ENCODE measurements at regions not wholly inside any gene's neighbourhood (a gene's known extent, or its start where the extent isn't known, plus 50 kb on each side); places are given as distances from the start of the nearest gene placed in this dataset.

DNA sequence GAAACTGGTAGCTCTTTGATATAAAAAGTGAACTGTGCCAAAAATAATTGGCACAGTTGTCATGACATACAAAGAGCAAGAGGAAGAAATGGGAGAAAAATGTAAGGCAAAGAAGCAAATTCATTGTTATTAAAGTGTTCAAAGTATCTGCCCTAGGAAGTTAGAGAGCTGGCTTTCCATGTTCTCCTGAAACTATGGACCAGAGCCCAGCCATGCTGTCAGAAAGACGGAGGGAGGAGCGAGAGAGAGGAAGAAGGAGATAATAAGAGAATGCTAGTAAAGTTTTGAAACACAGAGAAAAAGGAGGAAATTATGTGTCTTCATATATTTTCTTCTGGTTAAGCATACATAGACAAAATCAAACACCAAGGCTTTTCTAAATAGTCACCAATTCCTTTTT lies 78.1 kb upstream of the PELI2 start:
- H3K4me3 ChIP-seq (ENCODE audit: control insufficient read depth, low read depth, low read length) = no peak overlapping the region
- TF ChIP-seq, protein P1, sequence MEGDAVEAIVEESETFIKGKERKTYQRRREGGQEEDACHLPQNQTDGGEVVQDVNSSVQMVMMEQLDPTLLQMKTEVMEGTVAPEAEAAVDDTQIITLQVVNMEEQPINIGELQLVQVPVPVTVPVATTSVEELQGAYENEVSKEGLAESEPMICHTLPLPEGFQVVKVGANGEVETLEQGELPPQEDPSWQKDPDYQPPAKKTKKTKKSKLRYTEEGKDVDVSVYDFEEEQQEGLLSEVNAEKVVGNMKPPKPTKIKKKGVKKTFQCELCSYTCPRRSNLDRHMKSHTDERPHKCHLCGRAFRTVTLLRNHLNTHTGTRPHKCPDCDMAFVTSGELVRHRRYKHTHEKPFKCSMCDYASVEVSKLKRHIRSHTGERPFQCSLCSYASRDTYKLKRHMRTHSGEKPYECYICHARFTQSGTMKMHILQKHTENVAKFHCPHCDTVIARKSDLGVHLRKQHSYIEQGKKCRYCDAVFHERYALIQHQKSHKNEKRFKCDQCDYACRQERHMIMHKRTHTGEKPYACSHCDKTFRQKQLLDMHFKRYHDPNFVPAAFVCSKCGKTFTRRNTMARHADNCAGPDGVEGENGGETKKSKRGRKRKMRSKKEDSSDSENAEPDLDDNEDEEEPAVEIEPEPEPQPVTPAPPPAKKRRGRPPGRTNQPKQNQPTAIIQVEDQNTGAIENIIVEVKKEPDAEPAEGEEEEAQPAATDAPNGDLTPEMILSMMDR (conservative IDR thresholded peaks at IDR 0.05; ENCODE audit: control insufficient read depth, insufficient read depth, low read depth, low read length) = no peak
- no peak for DNase-seq (ENCODE audit: low read depth)

DNA sequence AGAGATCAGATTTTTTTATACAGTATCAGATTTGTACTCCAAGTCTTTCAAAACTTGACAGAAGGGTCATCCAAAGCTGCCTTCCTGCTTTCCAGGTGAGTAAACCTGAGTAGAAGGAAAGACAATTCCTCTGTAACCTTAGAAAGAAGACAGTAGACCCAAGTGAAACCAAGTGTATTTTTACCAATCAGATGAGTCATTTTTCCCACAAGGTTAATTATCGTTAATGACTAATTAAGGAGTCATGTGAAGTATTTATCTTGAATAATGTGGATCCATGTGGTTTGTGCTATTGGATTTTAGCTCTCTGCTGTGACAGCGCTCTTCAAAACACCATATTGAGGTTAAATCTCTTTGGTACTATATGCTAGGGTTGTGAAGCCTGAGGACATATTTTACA lies 74.0 kb upstream of the PELI2 start:
- TF ChIP-seq, protein P1 (conservative IDR thresholded peaks at IDR 0.05; ENCODE audit: control insufficient read depth, insufficient read depth, low read depth, low read length) = no peak
- DNase-seq (ENCODE audit: low read depth) = no peak
- H3K4me3 ChIP-seq (ENCODE audit: control insufficient read depth, low read depth, low read length) = no peak overlapping the region

DNA sequence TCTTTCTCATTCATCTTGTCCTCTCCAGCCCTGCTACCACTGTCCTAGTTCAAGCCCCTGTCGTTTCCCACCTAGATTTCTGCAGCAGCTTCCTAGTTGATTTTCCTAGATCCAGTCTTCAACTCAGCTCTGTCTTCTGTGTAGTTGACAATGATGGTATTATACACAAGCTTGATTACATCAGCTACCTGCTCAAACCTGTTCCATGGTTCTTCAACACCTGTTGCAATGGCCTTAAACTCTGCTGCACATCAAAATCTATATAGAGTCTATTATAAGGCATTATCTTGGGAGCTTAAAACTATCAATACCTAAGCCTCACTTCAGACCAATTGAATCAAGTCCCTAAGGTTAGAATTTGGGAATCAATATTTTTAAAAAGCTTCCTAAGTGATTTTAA lies 71.7 kb upstream of the PELI2 start:
- H3K4me3 ChIP-seq (ENCODE audit: control insufficient read depth, low read depth, low read length) = no peak overlapping the region
- no peak for DNase-seq (ENCODE audit: low read depth)
- TF ChIP-seq, protein P1 (conservative IDR thresholded peaks at IDR 0.05; ENCODE audit: control insufficient read depth, insufficient read depth, low read depth, low read length) = no peak

DNA sequence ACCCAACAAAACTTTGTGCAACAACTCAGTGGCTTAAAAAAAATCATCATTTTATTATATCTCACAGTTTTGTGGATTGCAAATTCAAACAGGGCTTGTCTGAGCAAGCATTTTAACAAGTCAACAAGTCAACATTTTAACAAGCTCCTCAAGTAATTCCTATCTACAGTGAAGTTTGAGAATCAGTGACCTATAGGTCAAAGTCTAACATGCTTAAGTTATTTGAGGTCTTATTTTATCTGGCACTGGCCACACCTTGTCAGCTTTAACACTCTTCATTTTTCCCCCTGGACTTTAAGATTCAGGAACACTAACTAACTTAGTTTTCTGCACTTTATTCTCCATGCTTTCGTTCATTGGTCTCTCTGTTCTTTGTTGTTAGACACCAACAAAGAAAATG lies 71.2 kb upstream of the PELI2 start:
- no peak overlapping the region for H3K4me3 ChIP-seq (ENCODE audit: control insufficient read depth, low read depth, low read length)
- DNase-seq (ENCODE audit: low read depth) = no peak

DNA sequence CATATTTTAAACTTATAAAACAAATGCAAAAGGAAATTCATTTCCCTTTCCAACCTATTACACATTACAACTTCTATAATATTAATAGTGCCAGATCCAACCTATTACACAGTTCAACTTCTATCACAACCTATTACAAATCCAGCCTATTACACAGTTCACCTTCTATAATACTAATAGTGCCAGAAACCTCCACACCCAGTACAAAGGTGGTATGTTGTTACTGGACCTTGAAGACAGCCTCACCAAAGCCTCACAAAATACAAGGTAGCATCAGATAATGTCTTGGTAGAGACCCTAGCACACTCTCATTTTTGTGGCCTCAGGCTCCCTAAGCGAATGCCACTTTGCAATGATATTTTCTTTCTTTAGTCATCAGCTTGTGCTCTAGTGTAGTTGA lies 68.7 kb upstream of the PELI2 start:
- no peak for DNase-seq (ENCODE audit: low read depth)
- H3K4me3 ChIP-seq (ENCODE audit: control insufficient read depth, low read depth, low read length) = no peak overlapping the region
- TF ChIP-seq, protein P1 (conservative IDR thresholded peaks at IDR 0.05; ENCODE audit: control insufficient read depth, insufficient read depth, low read depth, low read length) = no peak

More for the DNA sequence above, 71.2 kb upstream of the PELI2 start:
- TF ChIP-seq, protein P1 (conservative IDR thresholded peaks at IDR 0.05; ENCODE audit: control insufficient read depth, insufficient read depth, low read depth, low read length) = no peak

DNA sequence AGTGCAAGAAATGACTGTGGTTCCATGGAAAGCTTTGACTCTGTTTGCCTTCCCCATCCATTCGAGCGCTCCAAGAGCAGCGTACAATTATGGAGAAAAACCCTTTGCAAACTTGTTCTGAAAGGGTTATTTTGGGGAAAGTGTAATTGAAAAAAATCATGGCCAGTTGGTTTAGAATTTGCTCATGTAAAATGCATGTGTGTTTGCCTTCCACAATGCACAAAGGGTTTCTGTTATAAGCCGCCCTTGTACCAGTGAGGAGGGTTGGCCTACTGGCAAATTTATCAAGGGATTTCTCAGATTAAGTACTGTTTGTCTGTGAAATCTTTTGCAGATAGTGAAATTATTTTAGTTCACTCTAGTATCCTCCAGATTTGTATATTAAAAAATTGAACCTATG lies 62.7 kb upstream of the PELI2 start:
- TF ChIP-seq, protein P1 (conservative IDR thresholded peaks at IDR 0.05; ENCODE audit: control insufficient read depth, insufficient read depth, low read depth, low read length) = no peak
- H3K4me3 ChIP-seq (ENCODE audit: control insufficient read depth, low read depth, low read length) = no peak overlapping the region

DNA sequence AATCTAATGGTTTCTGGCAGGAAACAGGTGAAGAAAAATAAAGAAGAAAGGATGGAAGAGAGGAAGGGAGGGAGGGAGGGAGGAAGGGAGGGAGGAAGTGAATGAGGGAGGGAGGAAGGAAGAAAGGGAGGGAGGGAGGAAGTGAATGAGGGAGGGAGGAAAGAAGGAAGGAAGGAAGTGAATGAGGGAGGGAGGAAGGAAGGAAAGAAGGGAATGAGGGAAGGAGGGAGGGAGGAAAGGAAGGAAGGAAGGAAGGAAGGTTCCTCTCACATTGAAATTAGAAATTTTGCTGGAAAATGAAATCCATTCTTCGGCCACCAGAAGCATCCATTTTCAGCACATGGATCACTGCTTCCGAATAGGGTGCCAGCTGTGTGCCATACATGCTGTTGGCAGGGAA lies 62.2 kb upstream of the PELI2 start:
- no peak overlapping the region for H3K4me3 ChIP-seq (ENCODE audit: control insufficient read depth, low read depth, low read length)
- DNase-seq (ENCODE audit: low read depth) = no peak
- TF ChIP-seq, protein P1 (conservative IDR thresholded peaks at IDR 0.05; ENCODE audit: control insufficient read depth, insufficient read depth, low read depth, low read length) = no peak

More for the DNA sequence above, 62.7 kb upstream of the PELI2 start:
- DNase-seq (ENCODE audit: low read depth) = no peak

Measured in fibroblast of mammary gland (primary cell).